Endothelial cell (in vitro differentiated cells): ENCODE measurements at regions not wholly inside any gene's neighbourhood (a gene's known extent, or its start where the extent isn't known, plus 50 kb on each side); places are given as distances from the start of the nearest gene placed in this dataset.

Source experiments
- DNase-seq: peaks from one replicate; pipeline ENCODE4 v3.0.0; 2021; ENCODE audit warnings: low spot score
- H3K27ac Mint-ChIP-seq: one replicate; pipeline ENCODE4 v1.8.0; 2021; ENCODE audit warnings: mixed read lengths, inconsistent platforms; ENCODE audit not compliant: unreplicated experiment
- H3K27me3 Mint-ChIP-seq: one replicate; pipeline ENCODE4 v1.8.0; 2021; ENCODE audit warnings: mild to moderate bottlenecking, moderate library complexity, mixed read lengths, inconsistent platforms; ENCODE audit not compliant: unreplicated experiment
- H3K36me3 Mint-ChIP-seq: one replicate; pipeline ENCODE4 v1.8.0; 2021; ENCODE audit warnings: mild to moderate bottlenecking, low read depth, mixed read lengths, inconsistent platforms; ENCODE audit not compliant: unreplicated experiment
- H3K4me1 Mint-ChIP-seq: one replicate; pipeline ENCODE4 v1.8.0; 2021; ENCODE audit warnings: mild to moderate bottlenecking, mixed read lengths, inconsistent platforms; ENCODE audit not compliant: unreplicated experiment
- H3K4me3 Mint-ChIP-seq: one replicate; pipeline ENCODE4 v1.8.0; 2021; ENCODE audit warnings: mild to moderate bottlenecking, mixed read lengths, inconsistent platforms; ENCODE audit not compliant: unreplicated experiment
- H3K9me3 Mint-ChIP-seq: one replicate; pipeline ENCODE4 v1.8.0; 2021; ENCODE audit warnings: mixed read lengths, inconsistent platforms; ENCODE audit not compliant: unreplicated experiment
- TF ChIP-seq, protein P1 (sequence below): fragments of 200-600 bp; sonication (generic); IDR thresholded peaks from one replicate; pipeline ENCODE4 v1.5.0; 2021; ENCODE audit warnings: antibody characterized with exemption; ENCODE audit not compliant: unreplicated experiment

DNA sequence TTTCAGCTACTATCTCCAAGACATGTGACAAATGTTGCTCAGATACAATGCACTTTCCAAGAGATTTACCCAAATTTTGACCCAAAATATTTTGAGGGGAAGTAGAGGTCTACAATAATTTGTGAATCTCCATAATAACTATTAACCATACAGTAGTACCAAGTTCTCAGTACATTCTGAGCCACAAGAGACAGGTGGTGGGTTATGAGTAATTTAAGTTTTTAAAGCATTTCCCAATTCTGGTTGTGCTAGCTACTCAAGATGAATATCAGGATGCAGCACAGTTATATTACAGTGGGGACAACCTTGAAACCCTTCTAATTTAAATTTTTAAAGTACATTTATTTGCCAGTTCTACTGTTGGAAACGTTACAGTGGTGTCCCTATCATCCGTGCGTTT is 92.2 kb upstream of the MITF start:
- no peak for DNase-seq
- TF ChIP-seq, protein P1, sequence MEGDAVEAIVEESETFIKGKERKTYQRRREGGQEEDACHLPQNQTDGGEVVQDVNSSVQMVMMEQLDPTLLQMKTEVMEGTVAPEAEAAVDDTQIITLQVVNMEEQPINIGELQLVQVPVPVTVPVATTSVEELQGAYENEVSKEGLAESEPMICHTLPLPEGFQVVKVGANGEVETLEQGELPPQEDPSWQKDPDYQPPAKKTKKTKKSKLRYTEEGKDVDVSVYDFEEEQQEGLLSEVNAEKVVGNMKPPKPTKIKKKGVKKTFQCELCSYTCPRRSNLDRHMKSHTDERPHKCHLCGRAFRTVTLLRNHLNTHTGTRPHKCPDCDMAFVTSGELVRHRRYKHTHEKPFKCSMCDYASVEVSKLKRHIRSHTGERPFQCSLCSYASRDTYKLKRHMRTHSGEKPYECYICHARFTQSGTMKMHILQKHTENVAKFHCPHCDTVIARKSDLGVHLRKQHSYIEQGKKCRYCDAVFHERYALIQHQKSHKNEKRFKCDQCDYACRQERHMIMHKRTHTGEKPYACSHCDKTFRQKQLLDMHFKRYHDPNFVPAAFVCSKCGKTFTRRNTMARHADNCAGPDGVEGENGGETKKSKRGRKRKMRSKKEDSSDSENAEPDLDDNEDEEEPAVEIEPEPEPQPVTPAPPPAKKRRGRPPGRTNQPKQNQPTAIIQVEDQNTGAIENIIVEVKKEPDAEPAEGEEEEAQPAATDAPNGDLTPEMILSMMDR: no peak
- no peak overlapping the region for H3K27ac Mint-ChIP-seq
- no peaks in the 10 kb centered on the region for H3K9me3 Mint-ChIP-seq
- H3K27me3 Mint-ChIP-seq: peaks cover 2% of the 10 kb centered on the region
- no peaks in the 10 kb centered on the region for H3K36me3 Mint-ChIP-seq
- H3K4me3 Mint-ChIP-seq: no peak overlapping the region
- H3K4me1 Mint-ChIP-seq: peaks cover 11% of the 10 kb centered on the region

DNA sequence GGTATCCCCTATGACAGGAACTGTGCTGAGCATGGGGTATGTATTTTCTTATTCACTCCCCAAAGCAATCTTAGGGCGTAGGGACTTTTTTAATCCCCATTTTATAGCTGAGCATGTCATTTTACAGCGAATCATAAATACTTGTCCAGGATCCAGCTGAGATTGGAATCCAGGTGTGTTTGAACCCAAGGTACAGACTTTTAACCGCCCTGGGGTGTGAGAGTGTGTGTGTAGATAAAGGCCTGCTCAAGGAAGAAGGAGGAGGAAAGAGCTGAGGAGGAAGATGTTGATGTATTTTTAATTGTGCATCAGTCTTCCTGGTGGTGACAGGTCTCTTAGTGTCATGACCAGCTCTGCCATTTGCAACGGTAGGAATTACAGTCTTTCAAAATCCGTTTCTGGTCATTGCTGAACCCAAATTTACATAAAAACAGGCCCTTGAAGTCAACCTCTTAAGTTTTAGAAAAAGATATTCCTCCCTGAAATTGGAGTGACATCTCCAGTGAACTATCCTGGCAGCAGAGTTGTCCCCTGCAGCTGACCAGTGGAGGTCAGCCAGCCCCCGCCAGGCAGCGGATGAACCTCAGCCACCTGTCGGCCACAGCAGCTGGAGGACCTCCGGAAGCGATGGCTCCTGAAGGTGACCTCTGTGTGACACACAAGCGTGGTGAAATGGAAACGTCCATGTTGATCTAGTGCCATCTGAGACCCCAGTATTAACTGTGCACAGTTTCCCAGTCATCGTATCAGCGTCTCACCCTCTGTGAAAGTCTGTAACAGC is 92.8 kb upstream of the MITF start:
- DNase-seq: no peak
- no peaks in the 10 kb centered on the region for H3K9me3 Mint-ChIP-seq
- TF ChIP-seq, protein P1: no peak
- peaks cover 11% of the 10 kb centered on the region for H3K4me1 Mint-ChIP-seq
- H3K27ac Mint-ChIP-seq: no peak overlapping the region
- peaks cover 2% of the 10 kb centered on the region for H3K27me3 Mint-ChIP-seq
- no peaks in the 10 kb centered on the region for H3K36me3 Mint-ChIP-seq
- H3K4me3 Mint-ChIP-seq: no peak overlapping the region

DNA sequence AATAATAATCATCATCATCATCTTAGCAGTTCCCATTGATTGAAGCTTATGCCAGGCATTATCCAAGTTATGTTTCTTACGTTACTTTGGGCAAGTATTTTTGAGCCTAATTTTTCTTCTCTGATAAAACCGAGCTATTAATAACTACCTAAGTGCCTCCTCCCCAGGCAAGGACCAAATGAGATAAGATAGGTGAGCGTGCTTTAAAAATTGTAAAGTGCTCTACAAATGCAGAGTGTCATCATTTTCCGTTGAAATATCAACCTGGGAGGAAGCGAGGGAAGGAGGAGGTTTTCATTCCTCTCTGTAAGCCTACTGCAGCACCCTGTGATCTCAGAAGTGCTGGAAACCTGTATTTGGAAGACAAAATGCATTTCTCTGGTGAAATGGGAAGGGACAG is 96.7 kb upstream of the MITF start:
- H3K27ac Mint-ChIP-seq: no peak overlapping the region
- TF ChIP-seq, protein P1: no peak
- no peaks in the 10 kb centered on the region for H3K9me3 Mint-ChIP-seq
- H3K27me3 Mint-ChIP-seq: peaks cover 2% of the 10 kb centered on the region
- H3K4me1 Mint-ChIP-seq: no peaks in the 10 kb centered on the region
- no peaks in the 10 kb centered on the region for H3K36me3 Mint-ChIP-seq
- no peak for DNase-seq
- no peak overlapping the region for H3K4me3 Mint-ChIP-seq

DNA sequence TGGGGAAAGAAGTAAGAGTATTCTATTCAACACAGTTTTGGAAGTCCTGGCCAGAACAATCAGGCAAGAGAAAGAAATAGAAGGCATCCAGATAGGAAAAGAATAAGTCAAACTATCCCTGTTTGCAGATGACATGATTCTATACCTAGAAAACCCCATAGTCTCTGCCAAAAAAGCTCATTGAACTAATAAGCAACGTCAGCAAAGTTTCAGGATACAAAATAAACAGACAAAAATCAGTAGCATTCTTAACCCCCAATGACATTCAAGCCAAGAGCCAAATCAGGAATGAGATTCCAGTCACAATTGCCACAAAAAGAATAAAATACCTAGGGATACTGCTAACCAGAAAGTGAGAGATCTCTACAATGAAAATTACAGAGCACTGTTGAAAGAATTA is 99.4 kb upstream of the MITF start:
- DNase-seq: no peak
- Mint-ChIP-seq H3K27me3 (peaks cover 2% of the 10 kb centered on the region), H3K4me1 (no peaks in the 10 kb centered on the region), H3K4me3 (no peak overlapping the region), H3K27ac (no peak overlapping the region), H3K9me3 (no peaks in the 10 kb centered on the region), H3K36me3 (no peaks in the 10 kb centered on the region)
- TF ChIP-seq, protein P1: no peak

DNA sequence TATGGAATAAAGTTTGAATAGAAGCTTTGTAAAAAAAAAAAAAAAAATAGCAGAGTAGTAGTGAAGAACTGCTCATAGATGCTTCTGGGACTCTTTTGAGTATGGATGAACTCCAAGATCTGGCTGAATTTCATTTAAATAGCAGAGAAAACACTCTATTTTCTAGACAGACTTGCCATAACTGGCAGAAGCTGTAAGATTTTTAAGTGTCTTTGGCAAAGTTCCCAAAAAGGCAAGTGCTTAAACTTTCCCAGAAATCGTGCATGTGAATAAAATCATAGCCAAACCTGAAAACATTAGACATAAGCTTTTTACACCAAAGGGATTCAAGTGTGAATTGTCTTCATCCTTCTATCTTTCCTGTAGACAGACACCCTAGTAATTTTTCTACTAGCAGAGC is 110.3 kb upstream of the MITF start:
- no peaks in the 10 kb centered on the region for H3K36me3 Mint-ChIP-seq
- H3K9me3 Mint-ChIP-seq: no peaks in the 10 kb centered on the region
- no peak overlapping the region for H3K4me3 Mint-ChIP-seq
- TF ChIP-seq, protein P1: no peak
- no peaks in the 10 kb centered on the region for H3K27me3 Mint-ChIP-seq
- H3K27ac Mint-ChIP-seq: no peak overlapping the region
- no peak for DNase-seq
- H3K4me1 Mint-ChIP-seq: peaks cover 11% of the 10 kb centered on the region
